ENCODE measurements at regions not wholly inside any gene's neighbourhood (a gene's known extent, or its start where the extent isn't known, plus 50 kb on each side); places are given as distances from the start of the nearest gene placed in this dataset.

DNA sequence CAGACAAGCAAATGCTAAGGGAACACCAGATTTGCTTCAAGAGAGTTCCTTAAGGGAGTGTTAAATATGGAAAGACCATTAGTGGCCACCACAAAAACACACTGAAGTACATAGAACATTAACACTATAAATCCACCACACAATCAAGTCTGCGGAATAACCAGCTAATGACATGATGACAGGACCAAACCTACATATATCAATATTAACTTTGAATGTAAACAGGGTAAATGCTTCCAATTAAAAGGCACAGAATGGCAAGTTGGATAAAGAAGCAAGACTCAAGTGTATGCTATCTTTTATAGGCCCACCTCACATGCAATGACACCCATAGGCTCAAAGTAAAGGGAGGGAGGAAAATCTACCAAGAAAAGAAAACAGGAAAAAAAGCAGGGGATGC lies 291.3 kb downstream of the COG6 start:
- TF ChIP-seq, protein P1, sequence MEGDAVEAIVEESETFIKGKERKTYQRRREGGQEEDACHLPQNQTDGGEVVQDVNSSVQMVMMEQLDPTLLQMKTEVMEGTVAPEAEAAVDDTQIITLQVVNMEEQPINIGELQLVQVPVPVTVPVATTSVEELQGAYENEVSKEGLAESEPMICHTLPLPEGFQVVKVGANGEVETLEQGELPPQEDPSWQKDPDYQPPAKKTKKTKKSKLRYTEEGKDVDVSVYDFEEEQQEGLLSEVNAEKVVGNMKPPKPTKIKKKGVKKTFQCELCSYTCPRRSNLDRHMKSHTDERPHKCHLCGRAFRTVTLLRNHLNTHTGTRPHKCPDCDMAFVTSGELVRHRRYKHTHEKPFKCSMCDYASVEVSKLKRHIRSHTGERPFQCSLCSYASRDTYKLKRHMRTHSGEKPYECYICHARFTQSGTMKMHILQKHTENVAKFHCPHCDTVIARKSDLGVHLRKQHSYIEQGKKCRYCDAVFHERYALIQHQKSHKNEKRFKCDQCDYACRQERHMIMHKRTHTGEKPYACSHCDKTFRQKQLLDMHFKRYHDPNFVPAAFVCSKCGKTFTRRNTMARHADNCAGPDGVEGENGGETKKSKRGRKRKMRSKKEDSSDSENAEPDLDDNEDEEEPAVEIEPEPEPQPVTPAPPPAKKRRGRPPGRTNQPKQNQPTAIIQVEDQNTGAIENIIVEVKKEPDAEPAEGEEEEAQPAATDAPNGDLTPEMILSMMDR (IDR thresholded peaks at IDR 0.05; ENCODE audit: insufficient read depth, low read length, poor library complexity, severe bottlenecking): no peak
- TF ChIP-seq EZH2phosphoT487 (conservative IDR thresholded peaks at IDR 0.05; ENCODE audit: low read length): no peak

Measured in SU-DHL-6 (cell line).